GM23338 (cell line): ENCODE measurements at regions not wholly inside any gene's neighbourhood (a gene's known extent, or its start where the extent isn't known, plus 50 kb on each side); places are given as distances from the start of the nearest gene placed in this dataset.
A peak's percentile ranks its signal among the peaks of the same experiment; 100 is the strongest.
"Not testable (repeated sequence)": the region's sequence is repeated elsewhere in the genome, so short reads cannot be mapped to it uniquely, and the experiment has no call there.

Experiments used
- ATAC-seq: fragments of 200-7000 bp; cut with Tn5 transposase; 3 replicates; pipeline ENCODE4 v1.9.1; 2020
- DNase-seq: peaks from one replicate; pipeline ENCODE4 v3.0.0-alpha.2; 2015; ENCODE audit warnings: low spot score
- H2AFZ ChIP-seq: fragments of 200-600 bp; sonication (generic); 2 replicates; pipeline ENCODE4 v1.8.0; 2016; ENCODE audit warnings: antibody characterized with exemption, mild to moderate bottlenecking, moderate library complexity
- H3F3A ChIP-seq: fragments of 200-600 bp; sonication (generic); replicated peaks from 2 replicates; pipeline ENCODE4 v1.8.0; 2017; ENCODE audit warnings: antibody characterized with exemption, mixed run types, low read depth
- H3K27ac ChIP-seq: fragments of 200-600 bp; sonication (generic); 2 replicates; pipeline ENCODE4 v1.6.1; 2016; ENCODE audit warnings: low read depth
- H3K27me3 ChIP-seq: fragments of 200-600 bp; sonication (generic); 2 replicates; pipeline ENCODE4 v1.8.0; 2016; ENCODE audit warnings: mild to moderate bottlenecking, mixed run types, moderate library complexity; ENCODE audit not compliant: insufficient read depth
- H3K36me3 ChIP-seq: fragments of 200-600 bp; sonication (generic); 2 replicates; pipeline ENCODE4 v1.8.0; 2016; ENCODE audit warnings: mild to moderate bottlenecking; ENCODE audit not compliant: insufficient read depth
- H3K4me1 ChIP-seq: fragments of 200-600 bp; sonication (generic); 2 replicates; pipeline ENCODE4 v1.8.0; 2016; ENCODE audit warnings: mild to moderate bottlenecking, moderate library complexity; ENCODE audit not compliant: insufficient read depth
- H3K4me2 ChIP-seq: fragments of 200-600 bp; sonication (generic); 2 replicates; pipeline ENCODE4 v1.7.1; 2017; ENCODE audit warnings: mixed run types
- H3K4me3 ChIP-seq: fragments of 200-600 bp; sonication (generic); 2 replicates; pipeline ENCODE4 v1.6.1; 2016; ENCODE audit warnings: mixed run types
- H3K79me2 ChIP-seq: fragments of 200-600 bp; sonication (generic); replicated peaks from 2 replicates; pipeline ENCODE4 v1.8.0; 2017; ENCODE audit warnings: mild to moderate bottlenecking; ENCODE audit not compliant: insufficient read depth
- H3K9me2 ChIP-seq: fragments of 200-600 bp; sonication (generic); 2 replicates; pipeline ENCODE4 v1.8.0; 2017; ENCODE audit not compliant: insufficient read depth
- H4K20me1 ChIP-seq: fragments of 200-600 bp; sonication (generic); replicated peaks from 2 replicates; pipeline ENCODE4 v1.8.0; 2017; ENCODE audit warnings: mild to moderate bottlenecking; ENCODE audit not compliant: insufficient read depth
- H3K27ac Mint-ChIP-seq: 2 replicates; pipeline ENCODE4 v1.8.0; 2020; ENCODE audit warnings: inconsistent platforms, mild to moderate bottlenecking, moderate library complexity, mixed read lengths
- H3K27me3 Mint-ChIP-seq: 3 replicates; pipeline ENCODE4 v1.8.0; 2022; ENCODE audit warnings: low read depth, mild to moderate bottlenecking, moderate library complexity, mixed read lengths, inconsistent platforms; ENCODE audit not compliant: insufficient read depth, poor library complexity
- H3K36me3 Mint-ChIP-seq: 3 replicates; pipeline ENCODE4 v1.8.0; 2021; ENCODE audit warnings: low read depth, mild to moderate bottlenecking, inconsistent platforms, moderate library complexity, mixed read lengths
- H3K4me1 Mint-ChIP-seq: 3 replicates; pipeline ENCODE4 v1.8.0; 2020; ENCODE audit warnings: mild to moderate bottlenecking, inconsistent platforms, mixed read lengths
- H3K4me3 Mint-ChIP-seq: 3 replicates; pipeline ENCODE4 v1.8.0; 2021; ENCODE audit warnings: moderate library complexity, mild to moderate bottlenecking, inconsistent platforms, mixed read lengths
- H3K9me3 Mint-ChIP-seq: 3 replicates; pipeline ENCODE4 v1.8.0; 2020; ENCODE audit warnings: moderate library complexity, mild to moderate bottlenecking, inconsistent platforms, mixed read lengths
- CREB1 ChIP-seq: fragments of 250-450 bp; sonication (Bioruptor Pico); IDR thresholded peaks from 2 replicates; pipeline ENCODE4 v1.5.0; 2020; ENCODE audit warnings: low read depth, mild to moderate bottlenecking, moderate library complexity
- EZH2 ChIP-seq: fragments of 200-600 bp; sonication (generic); IDR thresholded peaks from one replicate; pipeline ENCODE4 v1.8.0; 2017; ENCODE audit warnings: antibody characterized with exemption, mild to moderate bottlenecking, low read depth; ENCODE audit not compliant: unreplicated experiment
- EZH2phosphoT487 ChIP-seq: fragments of 200-600 bp; sonication (generic); IDR thresholded peaks from one replicate; pipeline ENCODE4 v1.8.1; 2018; ENCODE audit warnings: antibody characterized with exemption; ENCODE audit not compliant: unreplicated experiment
- JUNB ChIP-seq: IDR thresholded peaks from one replicate; pipeline ENCODE4 v1.6.1; 2016; ENCODE audit warnings: antibody characterized with exemption; ENCODE audit not compliant: unreplicated experiment
- NANOG ChIP-seq: IDR thresholded peaks from 2 replicates; pipeline ENCODE4 v1.6.1; 2016; ENCODE audit warnings: antibody characterized with exemption, borderline replicate concordance
- POLR2AphosphoS5 ChIP-seq: IDR thresholded peaks from 2 replicates; pipeline ENCODE4 v1.6.1; 2016; ENCODE audit warnings: antibody characterized with exemption, low read depth
- ZNF114 ChIP-seq: fragments of 250-450 bp; sonication (Bioruptor Pico); IDR thresholded peaks from 2 replicates; pipeline ENCODE4 v1.5.0; 2020; ENCODE audit warnings: mild to moderate bottlenecking, moderate library complexity
- ZNF331 ChIP-seq: fragments of 250-450 bp; sonication (Bioruptor Pico); IDR thresholded peaks from 2 replicates; pipeline ENCODE4 v1.5.0; 2020; ENCODE audit warnings: low read depth, mild to moderate bottlenecking, moderate library complexity
- TF ChIP-seq, protein P1 (sequence below), 2 experiments: fragments of 200-600 bp in 1 of 2; sonication (generic) in 1 of 2; conservative IDR thresholded peaks; 2 replicates each; pipeline versions ENCODE4 v1.5.1 to v1.6.1; 2016 to 2017; ENCODE audit warnings: antibody characterized with exemption in 2 of 2, low read depth in 2 of 2, mild to moderate bottlenecking in 2 of 2, moderate library complexity in 1 of 2
- TF ChIP-seq, protein P2 (sequence below): IDR thresholded peaks from one replicate; pipeline ENCODE4 v1.6.1; 2018; ENCODE audit warnings: antibody characterized with exemption; ENCODE audit not compliant: unreplicated experiment

DNA sequence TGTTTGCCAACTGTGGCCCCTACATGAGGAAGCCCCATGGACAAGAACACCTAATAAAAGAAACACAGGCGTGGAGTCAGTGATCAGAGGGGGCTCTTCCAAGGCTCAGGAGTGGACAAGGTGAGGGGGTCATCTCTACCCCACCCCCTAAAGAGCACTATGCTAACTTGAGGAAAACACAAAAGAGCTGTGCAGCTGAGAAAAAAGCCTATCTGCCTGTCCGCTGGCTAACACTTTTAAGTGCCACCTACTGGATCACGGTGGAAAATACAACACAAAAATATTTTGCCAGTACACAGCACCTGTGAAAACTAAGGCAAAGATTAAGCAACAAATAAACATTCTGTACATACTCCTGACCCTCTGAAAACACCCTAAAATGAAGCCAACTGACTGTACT lies 53.1 kb upstream of the COBL start (continued):
- TF ChIP-seq, protein P1, sequence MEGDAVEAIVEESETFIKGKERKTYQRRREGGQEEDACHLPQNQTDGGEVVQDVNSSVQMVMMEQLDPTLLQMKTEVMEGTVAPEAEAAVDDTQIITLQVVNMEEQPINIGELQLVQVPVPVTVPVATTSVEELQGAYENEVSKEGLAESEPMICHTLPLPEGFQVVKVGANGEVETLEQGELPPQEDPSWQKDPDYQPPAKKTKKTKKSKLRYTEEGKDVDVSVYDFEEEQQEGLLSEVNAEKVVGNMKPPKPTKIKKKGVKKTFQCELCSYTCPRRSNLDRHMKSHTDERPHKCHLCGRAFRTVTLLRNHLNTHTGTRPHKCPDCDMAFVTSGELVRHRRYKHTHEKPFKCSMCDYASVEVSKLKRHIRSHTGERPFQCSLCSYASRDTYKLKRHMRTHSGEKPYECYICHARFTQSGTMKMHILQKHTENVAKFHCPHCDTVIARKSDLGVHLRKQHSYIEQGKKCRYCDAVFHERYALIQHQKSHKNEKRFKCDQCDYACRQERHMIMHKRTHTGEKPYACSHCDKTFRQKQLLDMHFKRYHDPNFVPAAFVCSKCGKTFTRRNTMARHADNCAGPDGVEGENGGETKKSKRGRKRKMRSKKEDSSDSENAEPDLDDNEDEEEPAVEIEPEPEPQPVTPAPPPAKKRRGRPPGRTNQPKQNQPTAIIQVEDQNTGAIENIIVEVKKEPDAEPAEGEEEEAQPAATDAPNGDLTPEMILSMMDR (conservative IDR thresholded peaks at IDR 0.05; ENCODE audit: low read depth in 2 of 2), result peak; percentile 50 to 60
- TF ChIP-seq JUNB (no peak), NANOG (no peak), CREB1 (CRISPR knock-in tag) (no peak)

DNA sequence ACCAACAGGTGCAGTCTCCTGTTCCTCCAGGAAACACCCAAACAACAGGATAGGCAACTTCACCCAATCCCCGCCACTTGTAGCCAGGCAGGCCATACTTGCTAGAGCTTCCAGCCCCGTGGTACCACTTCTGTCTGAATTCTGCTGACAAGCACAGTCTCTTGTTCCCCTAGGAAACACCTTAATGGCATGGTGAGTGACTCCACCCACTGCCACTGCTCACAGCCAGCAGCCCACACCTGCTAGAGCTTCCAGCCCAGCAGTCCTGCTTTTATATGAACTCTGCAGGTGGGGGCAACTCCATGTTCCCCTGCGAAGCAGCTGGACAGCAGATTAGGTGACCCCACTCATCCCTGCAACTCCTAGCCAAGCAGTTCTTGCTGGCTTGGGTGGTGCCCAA lies 52.6 kb upstream of the COBL start:
- DNase-seq, H3K27me3 Mint-ChIP-seq: not testable (repeated sequence)

DNA sequence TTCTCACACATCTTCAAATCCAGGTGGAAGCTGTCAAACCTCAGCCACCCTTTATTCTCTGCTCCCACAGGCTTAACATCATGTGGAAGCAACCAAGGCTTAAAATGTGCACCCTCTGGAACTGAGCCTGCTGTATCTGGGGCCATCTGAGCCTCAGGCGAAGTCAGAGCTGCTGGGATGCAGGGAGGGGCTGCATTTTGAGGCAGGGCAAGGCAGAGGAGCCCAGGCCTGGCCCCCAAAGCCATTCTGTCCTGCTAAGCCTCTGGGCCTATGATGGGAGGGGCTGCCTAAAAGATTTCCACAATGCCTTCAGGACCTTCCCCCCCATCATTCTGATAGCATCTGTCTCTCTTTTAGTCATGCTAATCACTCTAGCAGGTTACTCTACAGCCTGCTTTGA lies 51.7 kb upstream of the COBL start:
- H3K4me3 Mint-ChIP-seq, result no peak overlapping the region
- Histone ChIP-seq H3K4me2 (no peak overlapping the region), H3K27ac (no peak overlapping the region), H3K79me2 (no peaks in the 10 kb centered on the region), H3F3A (peaks cover 3% of the 10 kb centered on the region; the same call in 1 of the 2 replicates), H2AFZ (no peak overlapping the region), H3K4me1 (peaks cover 15% of the 10 kb centered on the region; the same call in 1 of the 2 replicates), H3K9me2 (peaks cover 4% of the 10 kb centered on the region; the same call in 1 of the 2 replicates), H3K36me3 (no peaks in the 10 kb centered on the region), H3K4me3 (no peak overlapping the region), H4K20me1 (no peaks in the 10 kb centered on the region), H3K27me3 (no peaks in the 10 kb centered on the region)
- H3K4me1 Mint-ChIP-seq, result peaks cover 25% of the 10 kb centered on the region
- H3K27ac Mint-ChIP-seq, result no peak overlapping the region
- ATAC-seq (no peak), DNase-seq (no peak)
- no peaks in the 10 kb centered on the region for H3K9me3 Mint-ChIP-seq
- H3K27me3 Mint-ChIP-seq, result peaks cover 3% of the 10 kb centered on the region
- no peaks in the 10 kb centered on the region for H3K36me3 Mint-ChIP-seq
- TF ChIP-seq EZH2phosphoT487, result no peak
- no peak for TF ChIP-seq POLR2AphosphoS5
- no peak for TF ChIP-seq JUNB
- no peak for TF ChIP-seq ZNF114 (CRISPR knock-in tag)
- no peak for TF ChIP-seq ZNF331
- TF ChIP-seq, protein P2, sequence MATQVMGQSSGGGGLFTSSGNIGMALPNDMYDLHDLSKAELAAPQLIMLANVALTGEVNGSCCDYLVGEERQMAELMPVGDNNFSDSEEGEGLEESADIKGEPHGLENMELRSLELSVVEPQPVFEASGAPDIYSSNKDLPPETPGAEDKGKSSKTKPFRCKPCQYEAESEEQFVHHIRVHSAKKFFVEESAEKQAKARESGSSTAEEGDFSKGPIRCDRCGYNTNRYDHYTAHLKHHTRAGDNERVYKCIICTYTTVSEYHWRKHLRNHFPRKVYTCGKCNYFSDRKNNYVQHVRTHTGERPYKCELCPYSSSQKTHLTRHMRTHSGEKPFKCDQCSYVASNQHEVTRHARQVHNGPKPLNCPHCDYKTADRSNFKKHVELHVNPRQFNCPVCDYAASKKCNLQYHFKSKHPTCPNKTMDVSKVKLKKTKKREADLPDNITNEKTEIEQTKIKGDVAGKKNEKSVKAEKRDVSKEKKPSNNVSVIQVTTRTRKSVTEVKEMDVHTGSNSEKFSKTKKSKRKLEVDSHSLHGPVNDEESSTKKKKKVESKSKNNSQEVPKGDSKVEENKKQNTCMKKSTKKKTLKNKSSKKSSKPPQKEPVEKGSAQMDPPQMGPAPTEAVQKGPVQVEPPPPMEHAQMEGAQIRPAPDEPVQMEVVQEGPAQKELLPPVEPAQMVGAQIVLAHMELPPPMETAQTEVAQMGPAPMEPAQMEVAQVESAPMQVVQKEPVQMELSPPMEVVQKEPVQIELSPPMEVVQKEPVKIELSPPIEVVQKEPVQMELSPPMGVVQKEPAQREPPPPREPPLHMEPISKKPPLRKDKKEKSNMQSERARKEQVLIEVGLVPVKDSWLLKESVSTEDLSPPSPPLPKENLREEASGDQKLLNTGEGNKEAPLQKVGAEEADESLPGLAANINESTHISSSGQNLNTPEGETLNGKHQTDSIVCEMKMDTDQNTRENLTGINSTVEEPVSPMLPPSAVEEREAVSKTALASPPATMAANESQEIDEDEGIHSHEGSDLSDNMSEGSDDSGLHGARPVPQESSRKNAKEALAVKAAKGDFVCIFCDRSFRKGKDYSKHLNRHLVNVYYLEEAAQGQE, result no peak
- TF ChIP-seq CREB1 (CRISPR knock-in tag), result no peak
- no peak for TF ChIP-seq EZH2

More for the DNA sequence above, 52.6 kb upstream of the COBL start:
- H3K9me2 ChIP-seq, H2AFZ ChIP-seq, H3F3A ChIP-seq, H3K4me3 ChIP-seq, H3K4me2 ChIP-seq, H3K36me3 ChIP-seq, H3K36me3 Mint-ChIP-seq, H3K27ac Mint-ChIP-seq, H3K9me3 Mint-ChIP-seq, H4K20me1 ChIP-seq, H3K4me3 Mint-ChIP-seq, H3K27ac ChIP-seq, H3K79me2 ChIP-seq, ATAC-seq, H3K27me3 ChIP-seq: not testable (repeated sequence)
- H3K4me1 ChIP-seq, result peaks cover 15% of the 10 kb centered on the region; the same call in 1 of the 2 replicates
- peaks cover 25% of the 10 kb centered on the region for H3K4me1 Mint-ChIP-seq
